ENCODE measurements at regions not wholly inside any gene's neighbourhood (a gene's known extent, or its start where the extent isn't known, plus 50 kb on each side); places are given as distances from the start of the nearest gene placed in this dataset.

GRCh38 chr21:41601573-41602368 is 93.8 kb upstream of the TMPRSS2 start:
- no peak for TF ChIP-seq CTCF (IDR thresholded peaks at IDR 0.05; ENCODE audit: insufficient read depth, low read length)
- TF ChIP-seq POLR2AphosphoS5 (IDR thresholded peaks at IDR 0.05; ENCODE audit: low read depth) = no peak
- TF ChIP-seq SPI1 (IDR thresholded peaks at IDR 0.05; ENCODE audit: borderline replicate concordance, low read depth) = no peak
